Glutamatergic neuron (in vitro differentiated cells): ENCODE measurements at regions not wholly inside any gene's neighbourhood (a gene's known extent, or its start where the extent isn't known, plus 50 kb on each side); places are given as distances from the start of the nearest gene placed in this dataset.

Source experiments
- DNase-seq: peaks from one replicate; pipeline ENCODE4 v3.0.0; 2022
- H3K27ac Mint-ChIP-seq: one replicate; pipeline ENCODE4 v1.8.0; 2020; ENCODE audit warnings: mild to moderate bottlenecking, mixed read lengths, inconsistent platforms; ENCODE audit not compliant: unreplicated experiment
- H3K27me3 Mint-ChIP-seq: one replicate; pipeline ENCODE4 v1.8.0; 2020; ENCODE audit warnings: mild to moderate bottlenecking, moderate library complexity, mixed read lengths, inconsistent platforms; ENCODE audit not compliant: unreplicated experiment
- H3K36me3 Mint-ChIP-seq: one replicate; pipeline ENCODE4 v1.8.0; 2020; ENCODE audit warnings: mild to moderate bottlenecking, mixed read lengths, inconsistent platforms; ENCODE audit not compliant: unreplicated experiment
- H3K4me1 Mint-ChIP-seq: one replicate; pipeline ENCODE4 v1.8.0; 2020; ENCODE audit warnings: mild to moderate bottlenecking, low read depth, mixed read lengths, inconsistent platforms; ENCODE audit not compliant: unreplicated experiment
- H3K4me3 Mint-ChIP-seq: one replicate; pipeline ENCODE4 v1.8.0; 2020; ENCODE audit warnings: mild to moderate bottlenecking, mixed read lengths, inconsistent platforms; ENCODE audit not compliant: unreplicated experiment
- H3K9me3 Mint-ChIP-seq: one replicate; pipeline ENCODE4 v1.8.0; 2020; ENCODE audit warnings: mild to moderate bottlenecking, moderate library complexity, mixed read lengths, inconsistent platforms; ENCODE audit not compliant: unreplicated experiment
- CTCF ChIP-seq: fragments of 200-600 bp; sonication (generic); IDR thresholded peaks from one replicate; pipeline ENCODE4 v1.5.0; 2021; ENCODE audit not compliant: partially characterized antibody, unreplicated experiment

DNA sequence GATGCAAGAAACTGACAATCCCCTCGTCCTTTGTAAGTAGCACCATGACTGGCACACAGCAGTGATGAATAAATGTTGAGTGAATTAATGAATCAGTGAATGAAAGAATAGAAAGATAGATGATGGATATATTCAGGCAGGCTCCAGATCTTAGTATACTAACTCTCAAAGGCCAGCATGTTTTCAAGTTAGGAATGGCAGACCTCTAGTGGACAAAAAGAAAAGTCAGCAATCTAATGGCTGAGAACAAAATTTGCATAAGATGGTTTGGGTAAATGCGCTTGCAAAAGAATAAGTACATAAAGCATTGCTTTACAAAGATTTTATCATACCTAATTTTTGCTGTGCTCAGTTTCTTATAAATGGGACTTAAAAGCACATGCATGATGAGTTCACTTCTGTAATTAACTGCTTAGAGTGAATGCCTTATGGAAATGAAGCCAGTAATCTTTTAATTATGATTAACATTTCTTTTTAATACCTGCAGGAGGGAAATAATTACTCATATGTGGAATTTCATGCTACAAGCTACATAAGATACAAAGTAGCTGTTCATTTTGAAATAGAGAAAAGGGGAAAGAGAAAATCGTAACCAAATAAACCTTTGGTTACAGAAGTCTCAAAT lies 126.9 kb upstream of the GPRIN3 start:
- no peaks in the 10 kb centered on the region for H3K27me3 Mint-ChIP-seq
- peaks cover 10% of the 10 kb centered on the region for H3K4me1 Mint-ChIP-seq
- no peak overlapping the region for H3K27ac Mint-ChIP-seq
- no peaks in the 10 kb centered on the region for H3K9me3 Mint-ChIP-seq
- peak; percentile 79 for TF ChIP-seq CTCF
- H3K36me3 Mint-ChIP-seq, result no peaks in the 10 kb centered on the region
- DNase-seq, result no peak
- no peak overlapping the region for H3K4me3 Mint-ChIP-seq

GRCh38 chr4:89427782-89428181 lies 120.2 kb upstream of the GPRIN3 start:
- Mint-ChIP-seq H3K4me1 (no peaks in the 10 kb centered on the region), H3K27ac (no peak overlapping the region), H3K36me3 (peaks cover 6% of the 10 kb centered on the region), H3K27me3 (no peaks in the 10 kb centered on the region), H3K4me3 (no peak overlapping the region), H3K9me3 (peaks cover 2% of the 10 kb centered on the region)
- TF ChIP-seq CTCF, result no peak
- DNase-seq, result no peak

DNA sequence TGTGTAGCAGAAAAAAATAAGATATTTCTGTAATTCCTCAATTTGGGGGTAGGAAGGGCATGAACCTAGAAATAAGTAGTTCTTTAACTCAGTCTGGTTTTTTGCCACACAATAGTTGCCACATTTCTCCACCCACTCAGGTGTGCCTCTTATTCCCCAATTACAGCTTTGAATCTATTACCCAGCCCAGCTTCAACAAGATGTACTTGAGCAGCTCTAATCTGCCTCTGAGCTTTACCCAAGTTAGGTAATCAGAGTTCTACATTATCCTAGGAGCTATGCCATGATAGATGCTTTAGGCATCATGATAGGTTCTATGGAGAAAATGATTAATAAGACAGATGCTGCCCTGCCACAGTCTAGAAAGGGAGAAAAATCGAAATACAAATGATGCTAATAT lies 117.4 kb upstream of the GPRIN3 start:
- Mint-ChIP-seq H3K27me3 (no peaks in the 10 kb centered on the region), H3K27ac (no peak overlapping the region), H3K4me3 (no peak overlapping the region), H3K36me3 (peaks cover 6% of the 10 kb centered on the region), H3K4me1 (no peaks in the 10 kb centered on the region), H3K9me3 (peaks cover 2% of the 10 kb centered on the region)
- TF ChIP-seq CTCF, result no peak
- DNase-seq, result no peak

DNA sequence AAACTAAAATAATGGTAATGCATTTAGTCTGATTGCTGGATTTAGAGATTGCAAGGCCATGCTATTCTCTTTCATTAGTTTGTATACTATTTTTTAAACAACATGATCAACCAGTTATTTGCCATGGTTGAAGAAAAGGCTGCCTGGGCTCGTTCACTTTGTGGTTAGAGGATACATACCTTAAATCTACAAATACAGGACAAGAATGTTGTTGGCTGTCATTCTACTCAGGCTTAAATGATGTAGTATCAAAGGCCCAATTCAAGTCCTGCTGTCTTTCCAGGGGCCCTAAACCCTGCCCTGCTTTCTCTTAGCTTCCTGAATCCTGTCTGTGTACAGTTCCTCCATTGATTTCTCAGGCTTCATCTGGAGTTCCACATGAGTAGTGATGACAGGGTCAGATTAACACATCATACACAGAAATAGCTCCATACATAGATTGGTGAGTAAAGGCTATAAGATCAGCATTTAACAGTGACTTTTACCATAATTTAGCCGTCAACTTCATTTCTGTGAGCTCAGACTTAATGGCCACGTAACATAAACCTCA lies 114.9 kb upstream of the GPRIN3 start:
- no peak for DNase-seq

More for the DNA sequence above, 114.9 kb upstream of the GPRIN3 start:
- Mint-ChIP-seq H3K27ac (no peak overlapping the region), H3K9me3 (peaks cover 2% of the 10 kb centered on the region), H3K4me1 (peaks cover 3% of the 10 kb centered on the region), H3K36me3 (peaks cover 6% of the 10 kb centered on the region), H3K27me3 (no peaks in the 10 kb centered on the region), H3K4me3 (no peak overlapping the region)
- TF ChIP-seq CTCF, result no peak
